CD14-positive monocyte (primary cell): ENCODE measurements at regions not wholly inside any gene's neighbourhood (a gene's known extent, or its start where the extent isn't known, plus 50 kb on each side); places are given as distances from the start of the nearest gene placed in this dataset.

Source experiments
- DNase-seq, 3 donors: peaks; one replicate each; pipeline ENCODE4 v3.0.0-alpha.2; 2011 to 2022
- H2AFZ ChIP-seq: 2 replicates; pipeline ENCODE4 v1.6.0; 2012; ENCODE audit warnings: mild to moderate bottlenecking, low read depth, low read length, inconsistent platforms; ENCODE audit not compliant: insufficient read depth, poor library complexity, severe bottlenecking
- H3K27ac ChIP-seq, 2 donors: 1 replicate in 1 of 2; 2 replicates in 1 of 2; pipeline ENCODE4 v1.5.1; 2012 to 2013; ENCODE audit warnings: low read length in 2 of 2, control low read depth in 1 of 2, inconsistent platforms in 1 of 2, low read depth in 1 of 2, mild to moderate bottlenecking in 1 of 2
- H3K27me3 ChIP-seq, 2 donors: one replicate each; pipeline versions ENCODE4 v1.6.0 to v1.6.1; 2011 to 2013; ENCODE audit warnings: low read length in 2 of 2; ENCODE audit not compliant: control insufficient read depth in 2 of 2, insufficient read depth in 2 of 2
- H3K36me3 ChIP-seq, 2 donors: replicated peaks in 1 of 2; 1 replicate in 1 of 2; 2 replicates in 1 of 2; pipeline versions ENCODE4 v1.5.1 to v1.6.1; 2012 to 2013; ENCODE audit warnings: low read length in 2 of 2, control low read depth in 1 of 2, inconsistent platforms in 1 of 2, mild to moderate bottlenecking in 1 of 2; ENCODE audit not compliant: insufficient read depth in 2 of 2, control insufficient read depth in 1 of 2
- H3K4me1 ChIP-seq, 2 donors: 1 replicate in 1 of 2; 2 replicates in 1 of 2; pipeline versions ENCODE4 v1.5.1 to v1.6.1; 2012 to 2013; ENCODE audit warnings: low read length in 2 of 2, control low read depth in 1 of 2, inconsistent platforms in 1 of 2, mild to moderate bottlenecking in 1 of 2, moderate library complexity in 1 of 2; ENCODE audit not compliant: insufficient read depth in 2 of 2, control insufficient read depth in 1 of 2
- H3K4me2 ChIP-seq: replicated peaks from 2 replicates; pipeline ENCODE3; 2012; ENCODE audit warnings: low read length, moderate library complexity, mild to moderate bottlenecking; ENCODE audit not compliant: poor library complexity, severe bottlenecking; ENCODE audit errors: extremely low read depth
- H3K4me3 ChIP-seq, 3 experiments: fragments of 200-600 bp in 1 of 3; sonication (generic) in 1 of 3; replicated peaks in 1 of 3; 1 replicate in 2 of 3; 2 replicates in 1 of 3; pipeline ENCODE4 v1.5.1; 2011 to 2013; ENCODE audit warnings: low read length in 3 of 3, mild to moderate bottlenecking in 3 of 3, control low read depth in 2 of 3, low read depth in 2 of 3, inconsistent platforms in 1 of 3, moderate library complexity in 1 of 3
- H3K79me2 ChIP-seq: 2 replicates; pipeline ENCODE4 v1.6.0; 2012; ENCODE audit warnings: mild to moderate bottlenecking, control low read depth, inconsistent platforms, low read length, moderate library complexity; ENCODE audit not compliant: insufficient read depth
- H3K9ac ChIP-seq: 2 replicates; pipeline ENCODE4 v1.6.0; 2017; ENCODE audit warnings: low read length, mild to moderate bottlenecking; ENCODE audit not compliant: insufficient read depth, poor library complexity, severe bottlenecking
- H3K9me3 ChIP-seq, 2 donors: replicated peaks in 1 of 2; 1 replicate in 1 of 2; 2 replicates in 1 of 2; pipeline versions ENCODE4 v1.5.1 to v1.6.1; 2012 to 2013; ENCODE audit warnings: low read length in 2 of 2, control low read depth in 1 of 2; ENCODE audit not compliant: control insufficient read depth in 1 of 2, insufficient read depth in 1 of 2
- H4K20me1 ChIP-seq: 2 replicates; pipeline ENCODE4 v1.6.0; 2012; ENCODE audit warnings: mild to moderate bottlenecking, low read length, control low read depth, moderate library complexity; ENCODE audit not compliant: insufficient read depth
- H3K27ac Mint-ChIP-seq, 7 donors: one replicate each; pipeline ENCODE4 v1.8.0; 2020; ENCODE audit warnings: mild to moderate bottlenecking in 7 of 7, mixed read lengths in 7 of 7, moderate library complexity in 6 of 7, inconsistent platforms in 2 of 7
- H3K27me3 Mint-ChIP-seq, 3 donors: one replicate each; pipeline ENCODE4 v1.8.0; 2021 to 2022; ENCODE audit warnings: low read depth in 3 of 3, mild to moderate bottlenecking in 3 of 3, mixed read lengths in 3 of 3, moderate library complexity in 3 of 3, inconsistent platforms in 1 of 3
- H3K36me3 Mint-ChIP-seq, 2 donors: one replicate each; pipeline ENCODE4 v1.8.0; 2020; ENCODE audit warnings: mixed read lengths in 2 of 2, inconsistent platforms in 1 of 2, mild to moderate bottlenecking in 1 of 2
- H3K4me1 Mint-ChIP-seq: one replicate; pipeline ENCODE4 v1.8.0; 2020; ENCODE audit warnings: mild to moderate bottlenecking, mixed read lengths
- H3K4me3 Mint-ChIP-seq, 2 donors: one replicate each; pipeline ENCODE4 v1.8.0; 2020; ENCODE audit warnings: mild to moderate bottlenecking in 2 of 2, mixed read lengths in 2 of 2, moderate library complexity in 1 of 2
- H3K9me3 Mint-ChIP-seq, 7 donors: one replicate each; pipeline ENCODE4 v1.8.0; 2020 to 2022; ENCODE audit warnings: mixed read lengths in 7 of 7, mild to moderate bottlenecking in 6 of 7, moderate library complexity in 6 of 7, inconsistent platforms in 2 of 7
- CTCF ChIP-seq: fragments of 200-600 bp; IDR thresholded peaks from one replicate; pipeline ENCODE4 v1.8.0; 2022; ENCODE audit warnings: antibody characterized with exemption, mild to moderate bottlenecking
- WGBS: methylation state at CpG from one replicate; pipeline ENCODE4 v1.1.5; 2013; ENCODE audit warnings: missing lambda C conversion rate; ENCODE audit not compliant: insufficient coverage; 5-methylcytosine and 5-hydroxymethylcytosine counted together
- intact Hi-C, 2 donors: fragments of 100-400 bp; cut with micrococcal nuclease; formaldehyde crosslinking; loops; one replicate each; pipeline versions ENCODE4 v1.15.0 to v1.15.1; 2023

DNA sequence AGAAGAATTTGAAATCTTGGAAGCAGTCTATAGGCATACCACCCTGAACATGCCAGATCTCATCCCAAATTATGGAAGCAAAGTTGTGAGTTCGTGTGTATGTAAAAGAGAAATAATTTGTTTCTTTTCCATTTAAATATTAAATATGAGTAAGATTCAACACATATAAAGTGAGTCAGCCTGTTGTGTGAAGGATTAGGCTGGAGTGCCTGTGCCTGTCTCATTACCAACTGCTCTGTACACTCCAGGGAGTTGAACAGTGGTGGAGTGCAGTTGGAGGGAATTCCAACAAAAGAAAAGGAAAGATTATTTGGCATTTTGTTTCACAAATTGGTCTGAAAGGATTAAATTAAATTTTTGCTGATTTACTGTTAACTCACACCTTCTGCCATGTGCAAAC lies 435.6 kb downstream of the FAT4 start:
- H3K27me3 ChIP-seq, result no peaks in the 10 kb centered on the region
- WGBS, result no CpG with 5 or more reads among the region's 1 CpG
- intact Hi-C loops, result no loop called here
- H3K4me3 ChIP-seq, result no peak overlapping the region
- Mint-ChIP-seq H3K27ac (no peak overlapping the region), H3K9me3 (peaks cover 0 to 10% (median 7%) of the 10 kb centered on the region in 7 donors), H3K27me3 (peaks cover 0 to 1% (median 0%) of the 10 kb centered on the region in 3 donors), H3K4me1 (no peaks in the 10 kb centered on the region), H3K36me3 (no peaks in the 10 kb centered on the region), H3K4me3 (no peak overlapping the region)
- H3K36me3 ChIP-seq, result no peaks in the 10 kb centered on the region
- H4K20me1 ChIP-seq, result no peaks in the 10 kb centered on the region
- H3K9ac ChIP-seq, result no peak overlapping the region
- H3K27ac ChIP-seq, result no peak overlapping the region
- H3K79me2 ChIP-seq, result no peaks in the 10 kb centered on the region
- peaks cover 0 to 5% of the 10 kb centered on the region in 2 donors for H3K9me3 ChIP-seq
- no peak overlapping the region for H3K4me2 ChIP-seq
- H2AFZ ChIP-seq, result no peak overlapping the region
- DNase-seq, result no peak
- TF ChIP-seq CTCF, result no peak
- H3K4me1 ChIP-seq, result no peaks in the 10 kb centered on the region

DNA sequence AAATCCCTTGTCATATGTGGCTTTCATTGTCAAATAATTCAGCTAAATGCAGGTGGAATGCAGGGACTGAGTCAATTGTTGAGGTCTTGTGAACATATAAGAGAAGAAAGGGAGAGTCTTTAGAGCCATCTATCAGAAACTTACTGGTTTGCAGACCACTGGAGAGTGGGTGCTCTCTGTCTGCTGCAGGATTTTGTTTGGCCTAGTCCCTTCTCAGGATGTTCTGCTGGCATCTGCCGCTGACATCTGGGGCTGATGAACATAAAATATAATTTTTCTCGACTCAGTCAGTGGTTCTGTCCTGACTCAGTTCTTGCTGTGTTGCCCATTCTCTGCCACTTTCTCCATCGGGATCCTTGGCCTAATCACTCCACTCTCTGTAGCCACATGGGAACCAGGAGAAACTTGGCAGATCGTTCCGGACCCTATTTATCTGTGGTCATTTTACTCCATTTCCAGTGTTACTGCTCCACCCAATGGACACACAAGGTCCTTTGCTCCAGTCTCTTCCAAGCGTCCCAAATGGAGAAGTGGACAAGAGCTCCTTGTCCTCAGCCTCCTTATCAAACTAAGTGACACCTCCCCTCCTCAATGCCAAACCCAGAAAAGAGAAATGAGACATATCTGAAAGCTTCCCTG lies 436.2 kb downstream of the FAT4 start:
- Histone ChIP-seq H3K36me3 (no peaks in the 10 kb centered on the region), H3K27me3 (no peaks in the 10 kb centered on the region), H3K79me2 (no peaks in the 10 kb centered on the region), H3K9me3 (no peaks in the 10 kb centered on the region), H3K4me3 (no peak overlapping the region), H4K20me1 (no peaks in the 10 kb centered on the region), H3K4me1 (no peaks in the 10 kb centered on the region), H3K9ac (no peak overlapping the region), H2AFZ (no peak overlapping the region), H3K4me2 (no peak overlapping the region), H3K27ac (no peak overlapping the region)
- intact Hi-C loops, result no loop called here
- Mint-ChIP-seq H3K4me3 (no peak overlapping the region), H3K27me3 (peaks cover 0 to 1% (median 0%) of the 10 kb centered on the region in 3 donors), H3K4me1 (no peaks in the 10 kb centered on the region), H3K9me3 (peaks cover 0 to 6% (median 4%) of the 10 kb centered on the region in 7 donors), H3K27ac (no peak overlapping the region), H3K36me3 (no peaks in the 10 kb centered on the region)
- no peak for DNase-seq
- 76% methylated on average over 6 of the region's 6 CpGs for WGBS
- TF ChIP-seq CTCF, result no peak
